ENCODE measurements at regions not wholly inside any gene's neighbourhood (a gene's known extent, or its start where the extent isn't known, plus 50 kb on each side); places are given as distances from the start of the nearest gene placed in this dataset.

GRCh38 chr7:17528636-17529035, 230.2 kb downstream of the AHR start:
- FAIRE-seq (no peak), DNase-seq (ENCODE audit: insufficient read length, low spot score) (no peak)
- TF ChIP-seq CTCF (IDR thresholded peaks at IDR 0.05; ENCODE audit: insufficient read depth, missing control alignments), result no peak

GRCh38 chr7:17530244-17530643, 231.8 kb downstream of the AHR start:
- no peak for FAIRE-seq
- DNase-seq (ENCODE audit: insufficient read length, low spot score), result no peak
- no peak for TF ChIP-seq CTCF (IDR thresholded peaks at IDR 0.05; ENCODE audit: insufficient read depth, missing control alignments)

DNA sequence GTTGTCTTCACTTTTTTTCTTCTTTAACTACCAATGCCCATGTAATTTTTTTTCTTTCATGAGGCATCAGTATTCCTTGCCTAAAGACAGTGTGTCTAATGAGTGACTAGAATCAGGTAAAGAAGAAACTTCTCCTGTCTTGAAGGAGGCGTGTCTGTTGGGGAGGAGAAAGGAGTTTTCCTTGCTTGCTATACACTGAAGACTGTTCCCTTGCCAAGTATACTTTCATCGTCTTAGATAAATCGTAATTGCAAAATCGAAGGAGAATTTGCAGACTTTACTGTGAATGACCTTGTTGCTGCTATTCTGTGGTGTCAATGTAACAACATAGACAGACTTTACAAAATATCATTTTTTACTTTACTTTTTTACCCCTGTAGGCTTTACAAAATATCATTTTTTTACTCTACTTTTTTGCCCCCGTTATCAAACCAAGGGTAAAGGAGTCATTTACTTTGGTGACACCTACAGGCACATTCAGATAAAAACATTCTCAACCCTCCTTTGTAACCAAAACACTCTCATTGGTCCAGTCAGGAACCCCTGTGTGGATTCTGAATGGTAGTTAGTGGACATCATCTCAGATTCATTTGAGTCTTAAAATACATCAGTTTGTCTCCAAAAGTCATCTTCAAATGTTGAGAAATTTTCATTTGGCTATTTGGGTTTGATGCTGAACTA, 232.4 kb downstream of the AHR start:
- TF ChIP-seq CTCF (IDR thresholded peaks at IDR 0.05; ENCODE audit: insufficient read depth, missing control alignments), result peak; percentile 40
- DNase-seq (ENCODE audit: insufficient read length, low spot score) (no peak), FAIRE-seq (no peak)

DNA sequence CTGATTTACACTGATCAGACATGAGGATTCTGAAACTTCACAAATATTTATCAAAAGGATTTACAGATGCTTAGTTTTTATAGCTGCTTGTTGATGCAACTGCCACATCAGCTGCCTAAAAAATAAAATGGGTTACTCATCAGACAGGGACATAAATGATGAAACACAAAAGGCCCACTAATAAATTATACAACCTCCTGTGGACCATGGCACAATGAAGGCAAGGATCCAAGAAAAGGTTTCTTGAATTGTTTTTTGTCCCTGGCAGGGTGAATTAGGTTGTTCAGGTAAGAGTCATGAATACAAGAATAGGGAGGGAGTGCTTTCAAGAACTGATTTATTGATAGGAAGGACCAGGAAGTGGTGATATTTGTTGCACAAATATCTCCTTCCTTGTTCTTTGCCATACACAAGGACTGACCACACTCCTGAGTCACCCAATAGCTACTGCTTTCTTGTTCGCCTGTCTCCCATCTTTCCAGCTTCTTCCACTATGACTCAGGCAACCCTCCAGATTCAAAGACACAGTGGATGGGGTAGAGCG, 234.5 kb downstream of the AHR start:
- DNase-seq (ENCODE audit: insufficient read length, low spot score) (no peak), FAIRE-seq (no peak)
- TF ChIP-seq CTCF (IDR thresholded peaks at IDR 0.05; ENCODE audit: insufficient read depth, missing control alignments), result no peak

- FAIRE-seq (no peak), DNase-seq (ENCODE audit: insufficient read length, low spot score) (no peak)
- TF ChIP-seq CTCF (IDR thresholded peaks at IDR 0.05; ENCODE audit: insufficient read depth, missing control alignments), result no peak
Observed at GRCh38 chr7:17534348-17534747, 235.9 kb downstream of the AHR start.

- FAIRE-seq (no peak), DNase-seq (ENCODE audit: insufficient read length, low spot score) (no peak)
- TF ChIP-seq CTCF (IDR thresholded peaks at IDR 0.05; ENCODE audit: insufficient read depth, missing control alignments), result no peak
Observed at GRCh38 chr7:17535776-17536175, 237.3 kb downstream of the AHR start.

GRCh38 chr7:17544401-17544800, 245.9 kb downstream of the AHR start:
- no peak for FAIRE-seq

More at GRCh38 chr7:17544401-17544800, 245.9 kb downstream of the AHR start:
- TF ChIP-seq CTCF (IDR thresholded peaks at IDR 0.05; ENCODE audit: insufficient read depth, missing control alignments), result no peak
- no peak for DNase-seq (ENCODE audit: insufficient read length, low spot score)
